Stimulated activated CD8-positive, alpha-beta memory T cell treated with anti-CD3 and anti-CD28 coated beads, Interleukin-2, amount 100 ng/mL, for 48 hours (primary cell): ENCODE measurements at regions not wholly inside any gene's neighbourhood (a gene's known extent, or its start where the extent isn't known, plus 50 kb on each side); places are given as distances from the start of the nearest gene placed in this dataset.

ENCODE experiments used
- DNase-seq, 2 donors: peaks; one replicate each; pipeline ENCODE4 v3.0.0-alpha.2; 2020; ENCODE audit warnings: low read depth in 2 of 2

- no peak for DNase-seq
These were observed 54.7 kb upstream of the TPRG1 start for GRCh38 chr3:189117087-189117486.

GRCh38 chr3:189118896-189119295 lies 52.9 kb upstream of the TPRG1 start:
- no peak for DNase-seq

- DNase-seq = no peak
These were observed 51.8 kb upstream of the TPRG1 start for GRCh38 chr3:189119950-189120349.

- DNase-seq = no peak
These were observed 50.7 kb upstream of the TPRG1 start for GRCh38 chr3:189121092-189121491.
